Astrocyte (in vitro differentiated cells and primary cell): ENCODE measurements at regions not wholly inside any gene's neighbourhood (a gene's known extent, or its start where the extent isn't known, plus 50 kb on each side); places are given as distances from the start of the nearest gene placed in this dataset.

Experiments used
- CTCF ChIP-seq: IDR thresholded peaks from 2 replicates; pipeline ENCODE4 v1.5.1; 2011; ENCODE audit warnings: low read depth, mild to moderate bottlenecking, inconsistent platforms, low read length, moderate library complexity; ENCODE audit not compliant: insufficient read depth
- EZH2 ChIP-seq: IDR thresholded peaks from 2 replicates; pipeline ENCODE4 v1.6.1; 2012; ENCODE audit warnings: mild to moderate bottlenecking, low read length, inconsistent platforms; ENCODE audit not compliant: insufficient read depth

GRCh38 chr6:102493485-102493884 lies 1100.0 kb downstream of the GRIK2 start:
- TF ChIP-seq CTCF (no peak), EZH2 (no peak)
